Dendritic cell treated with granulocyte-macrophage colony-stimulating factor and Interleukin-4, amounts not matched to agents 40 ng/mL and 50 ng/mL, for 4 days (primary cell): ENCODE measurements at regions not wholly inside any gene's neighbourhood (a gene's known extent, or its start where the extent isn't known, plus 50 kb on each side); places are given as distances from the start of the nearest gene placed in this dataset.

Experiments
- H3K27ac Mint-ChIP-seq: one replicate; pipeline ENCODE4 v1.8.0; 2022; ENCODE audit warnings: mild to moderate bottlenecking, mixed read lengths
- H3K27me3 Mint-ChIP-seq: one replicate; pipeline ENCODE4 v1.8.0; 2022; ENCODE audit warnings: mild to moderate bottlenecking, mixed read lengths
- H3K36me3 Mint-ChIP-seq: one replicate; pipeline ENCODE4 v1.8.0; 2022; ENCODE audit warnings: low read depth, mixed read lengths
- H3K4me1 Mint-ChIP-seq: one replicate; pipeline ENCODE4 v1.8.0; 2022; ENCODE audit warnings: low read depth, mixed read lengths
- H3K4me3 Mint-ChIP-seq: one replicate; pipeline ENCODE4 v1.8.0; 2022; ENCODE audit warnings: mild to moderate bottlenecking, moderate library complexity, mixed read lengths
- H3K9me3 Mint-ChIP-seq: one replicate; pipeline ENCODE4 v1.8.0; 2022; ENCODE audit warnings: mixed read lengths
- intact Hi-C: fragments of 100-400 bp; cut with micrococcal nuclease; formaldehyde crosslinking; loops from one replicate; pipeline ENCODE4 v1.15.0; 2022

GRCh38 chr4:149017002-149017734 lies 575.0 kb upstream of the NR3C2 start:
- H3K36me3 Mint-ChIP-seq = no peaks in the 10 kb centered on the region
- no peaks in the 10 kb centered on the region for H3K9me3 Mint-ChIP-seq
- no peaks in the 10 kb centered on the region for H3K4me1 Mint-ChIP-seq
- intact Hi-C loops = no loop called here
- no peaks in the 10 kb centered on the region for H3K27me3 Mint-ChIP-seq
- H3K4me3 Mint-ChIP-seq = no peak overlapping the region
- H3K27ac Mint-ChIP-seq = no peak overlapping the region

- Mint-ChIP-seq H3K27ac (no peak overlapping the region), H3K4me1 (no peaks in the 10 kb centered on the region), H3K27me3 (no peaks in the 10 kb centered on the region), H3K9me3 (peaks cover 8% of the 10 kb centered on the region), H3K4me3 (no peak overlapping the region), H3K36me3 (no peaks in the 10 kb centered on the region)
- intact Hi-C loops = no loop called here
Observed at GRCh38 chr4:149009223-149009622, 567.0 kb upstream of the NR3C2 start.

- H3K4me3 Mint-ChIP-seq = no peak overlapping the region
- intact Hi-C loops = no loop called here
- H3K27ac Mint-ChIP-seq = no peak overlapping the region
- peaks cover 8% of the 10 kb centered on the region for H3K9me3 Mint-ChIP-seq
- H3K4me1 Mint-ChIP-seq = no peaks in the 10 kb centered on the region
- no peaks in the 10 kb centered on the region for H3K27me3 Mint-ChIP-seq
- no peaks in the 10 kb centered on the region for H3K36me3 Mint-ChIP-seq
Observed at GRCh38 chr4:149008415-149009025, 566.3 kb upstream of the NR3C2 start.

- Mint-ChIP-seq H3K27ac (no peak overlapping the region), H3K4me3 (no peak overlapping the region), H3K36me3 (no peaks in the 10 kb centered on the region), H3K9me3 (peaks cover 13% of the 10 kb centered on the region), H3K4me1 (no peaks in the 10 kb centered on the region), H3K27me3 (no peaks in the 10 kb centered on the region)
- intact Hi-C loops = no loop called here
Observed at GRCh38 chr4:149005191-149005590, 563.0 kb upstream of the NR3C2 start.

GRCh38 chr4:148999924-149000323 lies 557.7 kb upstream of the NR3C2 start:
- Mint-ChIP-seq H3K4me3 (no peak overlapping the region), H3K36me3 (no peaks in the 10 kb centered on the region), H3K9me3 (peaks cover 5% of the 10 kb centered on the region), H3K4me1 (no peaks in the 10 kb centered on the region), H3K27ac (no peak overlapping the region), H3K27me3 (no peaks in the 10 kb centered on the region)
- intact Hi-C loops = no loop called here

- Mint-ChIP-seq H3K27ac (no peak overlapping the region), H3K36me3 (no peaks in the 10 kb centered on the region), H3K9me3 (peaks cover 5% of the 10 kb centered on the region), H3K27me3 (no peaks in the 10 kb centered on the region), H3K4me3 (no peak overlapping the region), H3K4me1 (no peaks in the 10 kb centered on the region)
- intact Hi-C loops = no loop called here
Observed at GRCh38 chr4:148998719-148999118, 556.5 kb upstream of the NR3C2 start.

- no peaks in the 10 kb centered on the region for H3K36me3 Mint-ChIP-seq
- no peaks in the 10 kb centered on the region for H3K27me3 Mint-ChIP-seq
- no peak overlapping the region for H3K27ac Mint-ChIP-seq
- H3K9me3 Mint-ChIP-seq = peaks cover 8% of the 10 kb centered on the region
- no peak overlapping the region for H3K4me3 Mint-ChIP-seq
- H3K4me1 Mint-ChIP-seq = no peaks in the 10 kb centered on the region
- intact Hi-C loops = no loop called here
Observed at GRCh38 chr4:148986951-148987350, 544.7 kb upstream of the NR3C2 start.

GRCh38 chr4:148984951-148985350 lies 542.7 kb upstream of the NR3C2 start:
- peaks cover 10% of the 10 kb centered on the region for H3K9me3 Mint-ChIP-seq
- no peaks in the 10 kb centered on the region for H3K4me1 Mint-ChIP-seq
- H3K4me3 Mint-ChIP-seq = no peak overlapping the region
- no peaks in the 10 kb centered on the region for H3K27me3 Mint-ChIP-seq
- intact Hi-C loops = no loop called here
- H3K36me3 Mint-ChIP-seq = no peaks in the 10 kb centered on the region
- no peak overlapping the region for H3K27ac Mint-ChIP-seq

- Mint-ChIP-seq H3K4me1 (no peaks in the 10 kb centered on the region), H3K9me3 (peaks cover 22% of the 10 kb centered on the region), H3K36me3 (no peaks in the 10 kb centered on the region), H3K4me3 (no peak overlapping the region), H3K27ac (no peak overlapping the region), H3K27me3 (no peaks in the 10 kb centered on the region)
- intact Hi-C loops = no loop called here
Observed at GRCh38 chr4:148982200-148982599, 540.0 kb upstream of the NR3C2 start.

GRCh38 chr4:148980782-148981480 lies 538.7 kb upstream of the NR3C2 start:
- Mint-ChIP-seq H3K9me3 (peaks cover 13% of the 10 kb centered on the region), H3K27me3 (no peaks in the 10 kb centered on the region), H3K36me3 (no peaks in the 10 kb centered on the region), H3K4me1 (no peaks in the 10 kb centered on the region), H3K4me3 (no peak overlapping the region), H3K27ac (no peak overlapping the region)
- intact Hi-C loops = no loop called here

GRCh38 chr4:148978301-148978700 lies 536.1 kb upstream of the NR3C2 start:
- H3K27me3 Mint-ChIP-seq = no peaks in the 10 kb centered on the region
- peaks cover 13% of the 10 kb centered on the region for H3K9me3 Mint-ChIP-seq
- no peaks in the 10 kb centered on the region for H3K4me1 Mint-ChIP-seq
- H3K27ac Mint-ChIP-seq = no peak overlapping the region
- intact Hi-C loops = no loop called here
- H3K36me3 Mint-ChIP-seq = no peaks in the 10 kb centered on the region
- H3K4me3 Mint-ChIP-seq = no peak overlapping the region

GRCh38 chr4:148975464-148975863 lies 533.2 kb upstream of the NR3C2 start:
- Mint-ChIP-seq H3K36me3 (no peaks in the 10 kb centered on the region), H3K4me1 (no peaks in the 10 kb centered on the region), H3K27ac (no peak overlapping the region), H3K4me3 (no peak overlapping the region), H3K9me3 (peaks cover 23% of the 10 kb centered on the region), H3K27me3 (no peaks in the 10 kb centered on the region)
- intact Hi-C loops = no loop called here

GRCh38 chr4:148965080-148965479 lies 522.9 kb upstream of the NR3C2 start:
- intact Hi-C loops = no loop called here
- Mint-ChIP-seq H3K4me3 (no peak overlapping the region), H3K27ac (no peak overlapping the region), H3K9me3 (peaks cover 33% of the 10 kb centered on the region), H3K36me3 (no peaks in the 10 kb centered on the region), H3K4me1 (no peaks in the 10 kb centered on the region), H3K27me3 (no peaks in the 10 kb centered on the region)

GRCh38 chr4:148964456-148964855 lies 522.2 kb upstream of the NR3C2 start:
- Mint-ChIP-seq H3K4me3 (no peak overlapping the region), H3K36me3 (no peaks in the 10 kb centered on the region), H3K27me3 (no peaks in the 10 kb centered on the region), H3K27ac (no peak overlapping the region), H3K9me3 (peaks cover 33% of the 10 kb centered on the region), H3K4me1 (no peaks in the 10 kb centered on the region)
- intact Hi-C loops = no loop called here
